K562 (cell line): ENCODE measurements at regions not wholly inside any gene's neighbourhood (a gene's known extent, or its start where the extent isn't known, plus 50 kb on each side); places are given as distances from the start of the nearest gene placed in this dataset.

Source experiments
- ATAC-seq: fragments of 200-7000 bp; cut with Tn5 transposase; 3 replicates; pipeline ENCODE4 v1.9.1; 2020; ENCODE audit warnings: moderate library complexity
- BruUV-seq: library from RNA; stranded (reverse); fragments of 400-500 nt; replicated peaks from 2 replicates; lab custom pipeline; 2021; lab: Mats Ljungman, UMichigan
- CTCF ChIA-PET: fragments of 300-600 bp; formaldehyde crosslinking; extraction: SDS; loops from one replicate; lab custom pipeline; 2021; ENCODE audit warnings: low intra/inter-chr PET ratio; lab: Yijun Ruan, JAX
- POLR2A ChIA-PET: fragments of 300-600, 350-650 bp; sonication (Branson Sonifier 250); formaldehyde crosslinking; extraction: SDS; loops from one replicate; lab custom pipeline; 2021; ENCODE audit warnings: antibody characterized with exemption, inconsistent platforms; lab: Yijun Ruan, JAX
- DNase-seq, 4 experiments: peaks; one replicate each; pipeline versions ENCODE4 v3.0.0 to v3.0.0-alpha.2; 2011 to 2018; ENCODE audit warnings: low spot score in 3 of 4, mixed read lengths in 3 of 4; ENCODE audit errors: extremely low read depth in 1 of 4
- FAIRE-seq: peaks from 2 replicates; lab custom pipeline; 2011; peaks lifted over from hg19 to GRCh38; lab: Jason Lieb, UNC
- H2AFZ ChIP-seq: 2 replicates; pipeline ENCODE4 v1.6.0; 2011; ENCODE audit warnings: low read depth, low read length, control low read depth, inconsistent platforms
- H3K27ac ChIP-seq: fragments of 200-600 bp; 3 replicates; pipeline ENCODE4 v1.8.0; 2011; ENCODE audit warnings: low read depth, mild to moderate bottlenecking, control low read depth, inconsistent platforms, low read length, moderate library complexity, mixed read lengths; ENCODE audit errors: extremely low read depth
- H3K27me3 ChIP-seq, 2 experiments: fragments of 300-600 bp in 1 of 2; 2 replicates in 1 of 2; 3 replicates in 1 of 2; pipeline versions ENCODE4 v1.6.0 to v1.8.0; 2011; ENCODE audit warnings: inconsistent platforms in 2 of 2, low read length in 2 of 2, mild to moderate bottlenecking in 1 of 2, mixed read lengths in 1 of 2, moderate library complexity in 1 of 2; ENCODE audit not compliant: control insufficient read depth in 2 of 2, insufficient read depth in 2 of 2
- H3K36me3 ChIP-seq: fragments of 300-600 bp; 3 replicates; pipeline ENCODE4 v1.8.0; 2011; ENCODE audit warnings: mild to moderate bottlenecking, low read length, inconsistent platforms; ENCODE audit not compliant: control insufficient read depth, insufficient read depth
- H3K4me1 ChIP-seq, 2 experiments: fragments of 200-600 bp in 1 of 2; replicated peaks in 1 of 2; 2 replicates in 1 of 2; 3 replicates in 1 of 2; pipeline versions ENCODE4 v1.5.1 to v1.8.0; 2011; ENCODE audit warnings: inconsistent platforms in 2 of 2, low read length in 2 of 2, mild to moderate bottlenecking in 1 of 2, mixed read lengths in 1 of 2, moderate library complexity in 1 of 2; ENCODE audit not compliant: control insufficient read depth in 2 of 2, insufficient read depth in 2 of 2
- H3K4me2 ChIP-seq: 2 replicates; pipeline ENCODE4 v1.6.1; 2011; ENCODE audit warnings: low read length, control low read depth, inconsistent platforms, mixed read lengths; ENCODE audit not compliant: insufficient read depth
- H3K4me3 ChIP-seq: fragments of 200-600 bp; sonication (generic), shearing (Covaris generic); 2 replicates; pipeline ENCODE4 v1.5.1; 2016; ENCODE audit warnings: control low read depth, inconsistent platforms
- H3K79me2 ChIP-seq: fragments of 200-600 bp; 3 replicates; pipeline ENCODE4 v1.8.0; 2011; ENCODE audit warnings: low read length, inconsistent platforms; ENCODE audit not compliant: control insufficient read depth, insufficient read depth
- H3K9ac ChIP-seq, 2 experiments: 2 replicates each; pipeline versions ENCODE4 v1.6.0 to v1.6.1; 2011; ENCODE audit warnings: low read depth in 2 of 2, low read length in 2 of 2, control low read depth in 1 of 2, inconsistent platforms in 1 of 2, mild to moderate bottlenecking in 1 of 2, mixed read lengths in 1 of 2; ENCODE audit not compliant: insufficient read depth in 1 of 2
- H3K9me1 ChIP-seq: one replicate; pipeline ENCODE4 v1.6.0; 2011; ENCODE audit warnings: inconsistent platforms, mild to moderate bottlenecking, low read length, moderate library complexity; ENCODE audit not compliant: control insufficient read depth, insufficient read depth
- H3K9me3 ChIP-seq: replicated peaks from 2 replicates; pipeline ENCODE4 v1.5.1; 2011; ENCODE audit warnings: low read depth, low read length, inconsistent platforms; ENCODE audit not compliant: control insufficient read depth, insufficient read depth
- H4K20me1 ChIP-seq: replicated peaks from 2 replicates; pipeline ENCODE4 v1.6.1; 2011; ENCODE audit warnings: low read length, inconsistent platforms, mixed read lengths; ENCODE audit not compliant: control insufficient read depth, insufficient read depth
- CHD2 ChIP-seq: IDR thresholded peaks from 2 replicates; pipeline ENCODE4 v1.6.1; 2011; ENCODE audit warnings: low read depth, low read length
- EP400 ChIP-seq: fragments of 450-650 bp; IDR thresholded peaks from 2 replicates; pipeline ENCODE4 v1.6.1; 2017; ENCODE audit warnings: antibody characterized with exemption, mild to moderate bottlenecking, moderate library complexity
- EWSR1 ChIP-seq: fragments of 450-650 bp; IDR thresholded peaks from 2 replicates; pipeline ENCODE4 v1.6.1; 2018; ENCODE audit warnings: borderline replicate concordance, mild to moderate bottlenecking, low read depth, moderate library complexity; ENCODE audit not compliant: partially characterized antibody
- JUN ChIP-seq, 2 experiments: sonication (generic) in 1 of 2; formaldehyde crosslinking in 1 of 2; IDR thresholded peaks; 2 replicates each; pipeline versions ENCODE4 v1.6.1 to v1.8.0; 2012 to 2022; ENCODE audit warnings: borderline replicate concordance in 2 of 2, mild to moderate bottlenecking in 2 of 2, improper control_type of control experiment in 1 of 2, low read depth in 1 of 2, low read length in 1 of 2, missing genetic modification reagents in 1 of 2
- MAFF ChIP-seq: IDR thresholded peaks from 2 replicates; pipeline ENCODE4 v1.6.1; 2012; ENCODE audit warnings: low read length, improper control_type of control experiment
- MAZ ChIP-seq, 2 experiments: fragments of 450-650 bp in 1 of 2; sonication (generic) in 1 of 2; formaldehyde crosslinking; IDR thresholded peaks in 1 of 2; conservative IDR thresholded peaks in 1 of 2; 2 replicates each; pipeline versions ENCODE4 v1.4.0 to v1.5.0; 2020; ENCODE audit warnings: mild to moderate bottlenecking in 1 of 2, missing genetic modification reagents in 1 of 2
- MCM5 ChIP-seq: fragments of 450-650 bp; IDR thresholded peaks from 2 replicates; pipeline ENCODE4 v1.6.1; 2016; ENCODE audit warnings: low read depth
- NFATC3 ChIP-seq: fragments of 450-650 bp; IDR thresholded peaks from 2 replicates; pipeline ENCODE4 v1.6.1; 2017; ENCODE audit warnings: mild to moderate bottlenecking
- PHTF2 ChIP-seq: fragments of 250-450 bp; sonication (Bioruptor Pico); IDR thresholded peaks from 2 replicates; pipeline ENCODE4 v1.5.0; 2021; ENCODE audit warnings: mild to moderate bottlenecking
- RAD21 ChIP-seq, 2 experiments: fragments of 250-450 bp in 1 of 2; fragments of 450-650 bp in 1 of 2; sonication (Bioruptor Pico) in 1 of 2; formaldehyde crosslinking in 1 of 2; IDR thresholded peaks in 1 of 2; conservative IDR thresholded peaks in 1 of 2; 2 replicates each; pipeline versions ENCODE4 v1.4.0 to v1.8.0; 2020 to 2022; ENCODE audit warnings: mild to moderate bottlenecking in 2 of 2, moderate library complexity in 1 of 2
- ZNF12 ChIP-seq: sonication (generic); formaldehyde crosslinking; IDR thresholded peaks from 2 replicates; pipeline ENCODE4 v1.4.0; 2020; ENCODE audit warnings: mild to moderate bottlenecking, missing genetic modification reagents
- ZNF717 ChIP-seq: fragments of 250-450 bp; sonication (Bioruptor Pico); IDR thresholded peaks from 2 replicates; pipeline ENCODE4 v1.5.0; 2021
- WGBS: fragments of 100-300 bp; shearing (Covaris generic); methylation state at CpG from one replicate; pipeline ENCODE4 v1.1.6; 2016; ENCODE audit warnings: low coverage, mixed read lengths; ENCODE audit not compliant: insufficient coverage; ENCODE audit errors: missing lambda C conversion rate; 5-methylcytosine and 5-hydroxymethylcytosine counted together
- in situ Hi-C: fragments of 300-500 bp; cut with MboI; formaldehyde crosslinking; loops from 4 replicates; pipeline ENCODE4 v1.15.0; 2018; ENCODE audit warnings: inconsistent platforms, mixed read lengths
- intact Hi-C: fragments of 100-400 bp; cut with micrococcal nuclease; formaldehyde crosslinking; loops from 2 replicates; pipeline ENCODE4 v1.14.2; 2022
- TF ChIP-seq, protein P1 (sequence below): sonication (generic); formaldehyde crosslinking; IDR thresholded peaks from 2 replicates; pipeline ENCODE4 v1.8.0; 2022; ENCODE audit warnings: mild to moderate bottlenecking, missing genetic modification reagents

GRCh38 chr20:11278461-11278860 lies 604.7 kb upstream of the JAG1 start:
- 0% methylated on average over 2 of the region's 2 CpGs for WGBS
- DNase-seq (no peak), FAIRE-seq (no peak), ATAC-seq (no peak)
- no peak overlapping the region for H3K4me2 ChIP-seq
- ChIA-PET CTCF (no interaction called here), POLR2A (no interaction called here)
- no peaks in the 10 kb centered on the region for H3K36me3 ChIP-seq
- in situ Hi-C loops: no loop called here
- no peaks in the 10 kb centered on the region for H3K79me2 ChIP-seq
- no TSS peak for BruUV-seq
- no peaks in the 10 kb centered on the region for H3K4me1 ChIP-seq
- H3K4me3 ChIP-seq: no peak overlapping the region
- H3K9ac ChIP-seq: no peak overlapping the region
- no peaks in the 10 kb centered on the region for H3K9me1 ChIP-seq
- no peak overlapping the region for H2AFZ ChIP-seq
- no peak overlapping the region for H3K27ac ChIP-seq
- intact Hi-C loops: no loop called here
- no peak for TF ChIP-seq ZNF12 (CRISPR knock-in tag)
- no peak for TF ChIP-seq CHD2
- no peak for TF ChIP-seq EP400
- no peak for TF ChIP-seq MCM5
- TF ChIP-seq PHTF2 (CRISPR knock-in tag): no peak
- no peaks in the 10 kb centered on the region for H3K9me3 ChIP-seq
- H4K20me1 ChIP-seq: no peaks in the 10 kb centered on the region
- no peaks in the 10 kb centered on the region for H3K27me3 ChIP-seq

DNA sequence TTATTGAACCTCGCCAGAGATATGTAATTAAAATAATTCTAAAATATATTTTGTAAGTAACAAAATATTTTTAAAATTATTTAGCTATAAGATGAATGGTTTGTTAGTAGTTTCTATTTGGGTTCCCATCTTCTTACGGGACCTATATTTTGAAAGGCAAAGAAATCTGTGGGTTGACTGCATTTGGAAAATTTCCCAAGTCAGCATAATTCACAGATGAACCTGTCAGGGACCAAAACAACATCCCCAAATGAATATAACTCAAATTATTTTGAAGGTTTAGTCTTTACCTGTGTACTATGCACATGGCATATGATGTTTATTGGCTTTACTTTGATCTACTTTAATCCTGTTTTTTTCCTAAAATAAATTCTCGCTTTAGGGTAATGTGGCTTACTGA lies 607.4 kb upstream of the JAG1 start:
- CTCF ChIA-PET: no interaction called here
- intact Hi-C loops (no loop called here), in situ Hi-C loops (no loop called here)
- Histone ChIP-seq H3K9ac (no peak overlapping the region), H3K4me2 (no peak overlapping the region), H3K27ac (no peak overlapping the region), H3K9me1 (no peaks in the 10 kb centered on the region), H3K27me3 (no peaks in the 10 kb centered on the region), H3K36me3 (no peaks in the 10 kb centered on the region), H3K4me1 (no peaks in the 10 kb centered on the region), H3K4me3 (no peak overlapping the region), H4K20me1 (no peaks in the 10 kb centered on the region), H3K9me3 (no peaks in the 10 kb centered on the region), H3K79me2 (no peaks in the 10 kb centered on the region), H2AFZ (no peak overlapping the region)
- no TSS peak for BruUV-seq
- 0% methylated on average over 3 of the region's 3 CpGs for WGBS
- no peak for TF ChIP-seq NFATC3
- TF ChIP-seq ZNF717 (CRISPR knock-in tag): no peak
- peak; percentile 23; the same call in 1 of the 2 replicates for TF ChIP-seq MAFF
- no peak for TF ChIP-seq MAZ (CRISPR knock-in tag; conservative IDR thresholded peaks at IDR 0.05 in 1 of 2, IDR thresholded peaks at IDR 0.05 in 1 of 2)
- TF ChIP-seq, protein P1, sequence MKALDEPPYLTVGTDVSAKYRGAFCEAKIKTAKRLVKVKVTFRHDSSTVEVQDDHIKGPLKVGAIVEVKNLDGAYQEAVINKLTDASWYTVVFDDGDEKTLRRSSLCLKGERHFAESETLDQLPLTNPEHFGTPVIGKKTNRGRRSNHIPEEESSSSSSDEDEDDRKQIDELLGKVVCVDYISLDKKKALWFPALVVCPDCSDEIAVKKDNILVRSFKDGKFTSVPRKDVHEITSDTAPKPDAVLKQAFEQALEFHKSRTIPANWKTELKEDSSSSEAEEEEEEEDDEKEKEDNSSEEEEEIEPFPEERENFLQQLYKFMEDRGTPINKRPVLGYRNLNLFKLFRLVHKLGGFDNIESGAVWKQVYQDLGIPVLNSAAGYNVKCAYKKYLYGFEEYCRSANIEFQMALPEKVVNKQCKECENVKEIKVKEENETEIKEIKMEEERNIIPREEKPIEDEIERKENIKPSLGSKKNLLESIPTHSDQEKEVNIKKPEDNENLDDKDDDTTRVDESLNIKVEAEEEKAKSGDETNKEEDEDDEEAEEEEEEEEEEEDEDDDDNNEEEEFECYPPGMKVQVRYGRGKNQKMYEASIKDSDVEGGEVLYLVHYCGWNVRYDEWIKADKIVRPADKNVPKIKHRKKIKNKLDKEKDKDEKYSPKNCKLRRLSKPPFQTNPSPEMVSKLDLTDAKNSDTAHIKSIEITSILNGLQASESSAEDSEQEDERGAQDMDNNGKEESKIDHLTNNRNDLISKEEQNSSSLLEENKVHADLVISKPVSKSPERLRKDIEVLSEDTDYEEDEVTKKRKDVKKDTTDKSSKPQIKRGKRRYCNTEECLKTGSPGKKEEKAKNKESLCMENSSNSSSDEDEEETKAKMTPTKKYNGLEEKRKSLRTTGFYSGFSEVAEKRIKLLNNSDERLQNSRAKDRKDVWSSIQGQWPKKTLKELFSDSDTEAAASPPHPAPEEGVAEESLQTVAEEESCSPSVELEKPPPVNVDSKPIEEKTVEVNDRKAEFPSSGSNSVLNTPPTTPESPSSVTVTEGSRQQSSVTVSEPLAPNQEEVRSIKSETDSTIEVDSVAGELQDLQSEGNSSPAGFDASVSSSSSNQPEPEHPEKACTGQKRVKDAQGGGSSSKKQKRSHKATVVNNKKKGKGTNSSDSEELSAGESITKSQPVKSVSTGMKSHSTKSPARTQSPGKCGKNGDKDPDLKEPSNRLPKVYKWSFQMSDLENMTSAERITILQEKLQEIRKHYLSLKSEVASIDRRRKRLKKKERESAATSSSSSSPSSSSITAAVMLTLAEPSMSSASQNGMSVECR (CRISPR knock-in tag): no peak
- TF ChIP-seq EWSR1: no peak
- no peak for TF ChIP-seq JUN (IDR thresholded peaks at IDR 0.05; ENCODE audit: borderline replicate concordance, low read depth, low read length)
- TF ChIP-seq JUN (CRISPR knock-in tag; IDR thresholded peaks at IDR 0.05; ENCODE audit: borderline replicate concordance): no peak
- no peak for TF ChIP-seq RAD21 (CRISPR knock-in tag; conservative IDR thresholded peaks at IDR 0.05 in 1 of 2, IDR thresholded peaks at IDR 0.05 in 1 of 2)
- no peak for TF ChIP-seq ZNF12 (CRISPR knock-in tag)
- ATAC-seq: no peak
- no peak for DNase-seq
- no peak for FAIRE-seq
- POLR2A ChIA-PET: no interaction called here
